ENCODE measurements at regions not wholly inside any gene's neighbourhood (a gene's known extent, or its start where the extent isn't known, plus 50 kb on each side); places are given as distances from the start of the nearest gene placed in this dataset.
"Not testable (repeated sequence)": the region's sequence is repeated elsewhere in the genome, so short reads cannot be mapped to it uniquely, and the experiment has no call there.

- Histone ChIP-seq H3K27ac (no peak overlapping the region), H3K36me3 (no peaks in the 10 kb centered on the region), H3K4me1 (no peaks in the 10 kb centered on the region), H3K9me3 (no peaks in the 10 kb centered on the region), H3K27me3 (no peaks in the 10 kb centered on the region), H3K4me3 (no peak overlapping the region)
- TF ChIP-seq POLR2A (IDR thresholded peaks at IDR 0.05) (no peak), CTCF (IDR thresholded peaks at IDR 0.05) (no peak)
- DNase-seq: no peak
Observed at GRCh38 chr13:61275251-61275650, 140.4 kb downstream of the PCDH20 start.

- not testable (repeated sequence) for H3K4me3 ChIP-seq, H3K27me3 ChIP-seq, H3K4me1 ChIP-seq, DNase-seq, H3K9me3 ChIP-seq, H3K27ac ChIP-seq, H3K36me3 ChIP-seq
Observed at GRCh38 chr13:61266896-61267295, 148.8 kb downstream of the PCDH20 start.

GRCh38 chr13:61261746-61262472 is 153.7 kb downstream of the PCDH20 start:
- no peaks in the 10 kb centered on the region for H3K27me3 ChIP-seq
- DNase-seq: no peak

GRCh38 chr13:61258185-61258584 is 157.5 kb downstream of the PCDH20 start:
- no peaks in the 10 kb centered on the region for H3K4me1 ChIP-seq
- no peaks in the 10 kb centered on the region for H3K9me3 ChIP-seq
- TF ChIP-seq POLR2A (IDR thresholded peaks at IDR 0.05) (no peak), CTCF (IDR thresholded peaks at IDR 0.05) (no peak)
- no peaks in the 10 kb centered on the region for H3K27me3 ChIP-seq
- H3K27ac ChIP-seq: no peak overlapping the region
- no peak for DNase-seq
- no peak overlapping the region for H3K4me3 ChIP-seq
- no peaks in the 10 kb centered on the region for H3K36me3 ChIP-seq

More at GRCh38 chr13:61261746-61262472, 153.7 kb downstream of the PCDH20 start:
- H3K27ac ChIP-seq: no peak overlapping the region
- H3K4me3 ChIP-seq: no peak overlapping the region
- H3K4me1 ChIP-seq: no peaks in the 10 kb centered on the region
- no peaks in the 10 kb centered on the region for H3K36me3 ChIP-seq
- no peaks in the 10 kb centered on the region for H3K9me3 ChIP-seq
- TF ChIP-seq CTCF (IDR thresholded peaks at IDR 0.05) (no peak), POLR2A (IDR thresholded peaks at IDR 0.05) (no peak)

GRCh38 chr13:61255040-61255796 is 160.4 kb downstream of the PCDH20 start:
- no peak for TF ChIP-seq CTCF (IDR thresholded peaks at IDR 0.05)
- TF ChIP-seq POLR2A (IDR thresholded peaks at IDR 0.05): no peak
- Histone ChIP-seq H3K4me3 (no peak overlapping the region), H3K9me3 (no peaks in the 10 kb centered on the region), H3K27me3 (no peaks in the 10 kb centered on the region), H3K4me1 (no peaks in the 10 kb centered on the region), H3K27ac (no peak overlapping the region), H3K36me3 (no peaks in the 10 kb centered on the region)
- DNase-seq: no peak

GRCh38 chr13:61253105-61253877 is 162.4 kb downstream of the PCDH20 start:
- Histone ChIP-seq H3K27ac (no peak overlapping the region), H3K4me1 (no peaks in the 10 kb centered on the region), H3K27me3 (no peaks in the 10 kb centered on the region), H3K9me3 (no peaks in the 10 kb centered on the region), H3K36me3 (no peaks in the 10 kb centered on the region), H3K4me3 (no peak overlapping the region)
- DNase-seq: no peak
- TF ChIP-seq POLR2A (IDR thresholded peaks at IDR 0.05) (no peak), CTCF (IDR thresholded peaks at IDR 0.05) (no peak)

All from Peyer's patch (tissue), 4 donors.